H9 (cell line): ENCODE measurements at regions not wholly inside any gene's neighbourhood (a gene's known extent, or its start where the extent isn't known, plus 50 kb on each side); places are given as distances from the start of the nearest gene placed in this dataset.

Source experiments
- DNase-seq: peaks from one replicate; pipeline ENCODE4 v3.0.0-alpha.2; 2017
- H2AFZ ChIP-seq: one replicate; pipeline ENCODE4 v1.6.1; 2013; ENCODE audit warnings: mild to moderate bottlenecking, low read length, control low read depth, moderate library complexity
- H2AK5ac ChIP-seq: 2 replicates; pipeline ENCODE4 v1.6.1; 2013; ENCODE audit warnings: low read length, control low read depth, mixed read lengths; ENCODE audit not compliant: insufficient read length
- H2BK120ac ChIP-seq: one replicate; pipeline ENCODE4 v1.6.1; 2013; ENCODE audit warnings: low read depth, mild to moderate bottlenecking, low read length, control low read depth, inconsistent platforms; ENCODE audit not compliant: poor library complexity, severe bottlenecking
- H2BK12ac ChIP-seq: 2 replicates; pipeline ENCODE4 v1.6.1; 2013; ENCODE audit warnings: low read length, control low read depth, mixed read lengths, low read depth; ENCODE audit not compliant: insufficient read length
- H2BK15ac ChIP-seq: 2 replicates; pipeline ENCODE4 v1.6.1; 2013; ENCODE audit warnings: low read depth, low read length, control low read depth
- H2BK20ac ChIP-seq: one replicate; pipeline ENCODE4 v1.6.1; 2013; ENCODE audit warnings: low read depth, mild to moderate bottlenecking, low read length, control low read depth, inconsistent platforms; ENCODE audit not compliant: poor library complexity, severe bottlenecking
- H2BK5ac ChIP-seq: 2 replicates; pipeline ENCODE4 v1.6.1; 2013; ENCODE audit warnings: low read length, control low read depth, mixed read lengths; ENCODE audit not compliant: insufficient read length
- H3K14ac ChIP-seq: 2 replicates; pipeline ENCODE4 v1.6.1; 2013; ENCODE audit warnings: low read length, control low read depth; ENCODE audit not compliant: insufficient read depth
- H3K18ac ChIP-seq: 2 replicates; pipeline ENCODE4 v1.6.1; 2013; ENCODE audit warnings: low read depth, mild to moderate bottlenecking, mixed read lengths, low read length, control low read depth; ENCODE audit not compliant: insufficient read length
- H3K23ac ChIP-seq: 2 replicates; pipeline ENCODE4 v1.6.1; 2013; ENCODE audit warnings: low read length, control low read depth, mixed read lengths, low read depth; ENCODE audit not compliant: insufficient read length
- H3K23me2 ChIP-seq: 2 replicates; pipeline ENCODE4 v1.6.1; 2013; ENCODE audit warnings: low read depth, mild to moderate bottlenecking, mixed read lengths, low read length, control low read depth; ENCODE audit not compliant: insufficient read length, poor library complexity, severe bottlenecking
- H3K27ac ChIP-seq: 2 replicates; pipeline ENCODE4 v1.5.1; 2013; ENCODE audit warnings: low read length, control low read depth, mixed read lengths, low read depth; ENCODE audit not compliant: insufficient read length
- H3K27me3 ChIP-seq: 2 replicates; pipeline ENCODE4 v1.6.1; 2013; ENCODE audit warnings: low read length, control low read depth, inconsistent platforms; ENCODE audit not compliant: insufficient read depth
- H3K4ac ChIP-seq: 2 replicates; pipeline ENCODE4 v1.6.1; 2013; ENCODE audit warnings: low read depth, mild to moderate bottlenecking, control low read depth, inconsistent platforms, low read length, moderate library complexity
- H3K4me1 ChIP-seq: 2 replicates; pipeline ENCODE4 v1.6.1; 2013; ENCODE audit warnings: low read length, control low read depth, inconsistent platforms; ENCODE audit not compliant: insufficient read depth
- H3K4me2 ChIP-seq: 2 replicates; pipeline ENCODE4 v1.6.1; 2013; ENCODE audit warnings: low read length, control low read depth, mixed read lengths; ENCODE audit not compliant: insufficient read length, insufficient read depth
- H3K56ac ChIP-seq: 2 replicates; pipeline ENCODE4 v1.6.1; 2013; ENCODE audit warnings: low read depth, mild to moderate bottlenecking, mixed read lengths, low read length, control low read depth; ENCODE audit not compliant: insufficient read length
- H3K79me1 ChIP-seq: 2 replicates; pipeline ENCODE4 v1.6.1; 2013; ENCODE audit warnings: low read depth, mild to moderate bottlenecking, moderate library complexity, low read length, control low read depth, inconsistent platforms; ENCODE audit not compliant: insufficient read depth, poor library complexity, severe bottlenecking
- H3K79me2 ChIP-seq: 2 replicates; pipeline ENCODE4 v1.6.1; 2013; ENCODE audit warnings: low read length, control low read depth, inconsistent platforms; ENCODE audit not compliant: insufficient read depth
- H3K9ac ChIP-seq: 2 replicates; pipeline ENCODE4 v1.6.1; 2013; ENCODE audit warnings: low read length, control low read depth, mixed read lengths; ENCODE audit not compliant: insufficient read length; ENCODE audit errors: extremely low read depth
- H3K9me3 ChIP-seq: one replicate; pipeline ENCODE4 v1.6.1; 2013; ENCODE audit warnings: low read depth, low read length, inconsistent platforms; ENCODE audit not compliant: control insufficient read depth
- H3T11ph ChIP-seq: one replicate; pipeline ENCODE4 v1.6.1; 2013; ENCODE audit warnings: mild to moderate bottlenecking, low read length, control low read depth, inconsistent platforms
- H4K20me1 ChIP-seq: one replicate; pipeline ENCODE4 v1.6.1; 2013; ENCODE audit not compliant: control insufficient read depth, insufficient read length, insufficient read depth
- H4K5ac ChIP-seq: 2 replicates; pipeline ENCODE4 v1.6.1; 2013; ENCODE audit warnings: low read depth, mild to moderate bottlenecking, mixed read lengths, low read length, control low read depth; ENCODE audit not compliant: insufficient read length
- H4K8ac ChIP-seq: replicated peaks from 2 replicates; pipeline ENCODE4 v1.6.1; 2013; ENCODE audit warnings: low read length, control low read depth, mixed read lengths, low read depth; ENCODE audit not compliant: insufficient read length
- H4K91ac ChIP-seq: 2 replicates; pipeline ENCODE4 v1.6.1; 2013; ENCODE audit warnings: low read depth, mild to moderate bottlenecking, moderate library complexity, mixed read lengths, low read length, control low read depth; ENCODE audit not compliant: insufficient read length
- H3K27ac Mint-ChIP-seq, 3 experiments: 2 replicates in 2 of 3; 3 replicates in 1 of 3; pipeline ENCODE4 v1.8.0; 2020 to 2021; ENCODE audit warnings: mixed read lengths in 3 of 3, mild to moderate bottlenecking in 1 of 3, moderate library complexity in 1 of 3
- H3K27me3 Mint-ChIP-seq: 2 replicates; pipeline ENCODE4 v1.8.0; 2021; ENCODE audit warnings: low read depth, mild to moderate bottlenecking, moderate library complexity, mixed read lengths
- H3K36me3 Mint-ChIP-seq, 3 experiments: 2 replicates in 2 of 3; 3 replicates in 1 of 3; pipeline ENCODE4 v1.8.0; 2020 to 2021; ENCODE audit warnings: low read depth in 3 of 3, mixed read lengths in 3 of 3; ENCODE audit not compliant: insufficient read depth in 1 of 3
- H3K4me1 Mint-ChIP-seq, 2 experiments: 2 replicates each; pipeline ENCODE4 v1.8.0; 2020; ENCODE audit warnings: mixed read lengths in 2 of 2
- H3K4me3 Mint-ChIP-seq, 2 experiments: 2 replicates in 1 of 2; 3 replicates in 1 of 2; pipeline ENCODE4 v1.8.0; 2020 to 2021; ENCODE audit warnings: mild to moderate bottlenecking in 2 of 2, mixed read lengths in 2 of 2, moderate library complexity in 1 of 2
- H3K9me3 Mint-ChIP-seq, 2 experiments: 2 replicates in 1 of 2; 3 replicates in 1 of 2; pipeline ENCODE4 v1.8.0; 2020; ENCODE audit warnings: mild to moderate bottlenecking in 2 of 2, mixed read lengths in 2 of 2, moderate library complexity in 1 of 2
- CTCF ChIP-seq: fragments of 200-600 bp; sonication (generic); conservative IDR thresholded peaks from 3 replicates; pipeline ENCODE4 v1.8.0; 2021; ENCODE audit warnings: antibody characterized with exemption, mild to moderate bottlenecking
- WGBS: extraction: QIAGEN DNeasy Blood & Tissue Kit; methylation state at CpG from one replicate; pipeline ENCODE4 v1.1.7; 2013; ENCODE audit warnings: missing lambda C conversion rate, low lambda C conversion rate, mixed read lengths; ENCODE audit not compliant: insufficient read length; ENCODE audit errors: extremely low coverage; 5-methylcytosine and 5-hydroxymethylcytosine counted together

- H2BK5ac ChIP-seq, result no peak overlapping the region
- H3K18ac ChIP-seq, result no peak overlapping the region
- no peak overlapping the region for H2BK120ac ChIP-seq
- WGBS, result no CpG with 5 or more reads among the region's 3 CpGs
- Mint-ChIP-seq H3K4me3 (no peak overlapping the region), H3K27me3 (peaks cover 13% of the 10 kb centered on the region), H3K36me3 (no peaks in the 10 kb centered on the region; a peak in 2 of 7 replicates), H3K27ac (no peak overlapping the region; a peak in 1 of 7 replicates), H3K9me3 (peaks cover 12 to 14% of the 10 kb centered on the region in 2 experiments), H3K4me1 (no peaks in the 10 kb centered on the region)
- H3T11ph ChIP-seq, result no peak overlapping the region
- no peak overlapping the region for H2BK15ac ChIP-seq
- no peak overlapping the region for H3K4me2 ChIP-seq
- H2AK5ac ChIP-seq, result no peak overlapping the region
- H4K8ac ChIP-seq, result no peak overlapping the region
- H3K79me2 ChIP-seq, result no peaks in the 10 kb centered on the region
- no peak overlapping the region for H3K14ac ChIP-seq
- no peaks in the 10 kb centered on the region for H3K27me3 ChIP-seq
- no peak overlapping the region for H2BK20ac ChIP-seq
- H3K23me2 ChIP-seq, result no peaks in the 10 kb centered on the region
- H3K79me1 ChIP-seq, result no peaks in the 10 kb centered on the region
- no peak overlapping the region for H4K5ac ChIP-seq
- H3K27ac ChIP-seq, result no peak overlapping the region
- H3K9ac ChIP-seq, result no peak overlapping the region
- no peak overlapping the region for H4K91ac ChIP-seq
- H3K4ac ChIP-seq, result no peak overlapping the region
- no peak for TF ChIP-seq CTCF
- H3K4me1 ChIP-seq, result no peaks in the 10 kb centered on the region
- no peak for DNase-seq
- H3K56ac ChIP-seq, result no peak overlapping the region
- no peak overlapping the region for H3K23ac ChIP-seq
- no peak overlapping the region for H2AFZ ChIP-seq
- H4K20me1 ChIP-seq, result no peaks in the 10 kb centered on the region
- no peak overlapping the region for H2BK12ac ChIP-seq
- H3K9me3 ChIP-seq, result no peaks in the 10 kb centered on the region
Observed at GRCh38 chr14:101058571-101058970, 155.0 kb upstream of the RTL1 start.
